ENCODE measurements at regions not wholly inside any gene's neighbourhood (a gene's known extent, or its start where the extent isn't known, plus 50 kb on each side); places are given as distances from the start of the nearest gene placed in this dataset.

GRCh38 chr6:142676027-142676443 lies 268.9 kb downstream of the HIVEP2 start:
- H3K4me1 ChIP-seq (ENCODE audit: control insufficient read depth, insufficient read depth, low read length) = no peaks in the 10 kb centered on the region
- H3K27ac ChIP-seq (ENCODE audit: extremely low read depth, low read depth, low read length) = no peak overlapping the region
- no peaks in the 10 kb centered on the region for H3K9me3 ChIP-seq (ENCODE audit: control insufficient read depth, insufficient read depth, low read depth, low read length)
- TF ChIP-seq, protein P1, sequence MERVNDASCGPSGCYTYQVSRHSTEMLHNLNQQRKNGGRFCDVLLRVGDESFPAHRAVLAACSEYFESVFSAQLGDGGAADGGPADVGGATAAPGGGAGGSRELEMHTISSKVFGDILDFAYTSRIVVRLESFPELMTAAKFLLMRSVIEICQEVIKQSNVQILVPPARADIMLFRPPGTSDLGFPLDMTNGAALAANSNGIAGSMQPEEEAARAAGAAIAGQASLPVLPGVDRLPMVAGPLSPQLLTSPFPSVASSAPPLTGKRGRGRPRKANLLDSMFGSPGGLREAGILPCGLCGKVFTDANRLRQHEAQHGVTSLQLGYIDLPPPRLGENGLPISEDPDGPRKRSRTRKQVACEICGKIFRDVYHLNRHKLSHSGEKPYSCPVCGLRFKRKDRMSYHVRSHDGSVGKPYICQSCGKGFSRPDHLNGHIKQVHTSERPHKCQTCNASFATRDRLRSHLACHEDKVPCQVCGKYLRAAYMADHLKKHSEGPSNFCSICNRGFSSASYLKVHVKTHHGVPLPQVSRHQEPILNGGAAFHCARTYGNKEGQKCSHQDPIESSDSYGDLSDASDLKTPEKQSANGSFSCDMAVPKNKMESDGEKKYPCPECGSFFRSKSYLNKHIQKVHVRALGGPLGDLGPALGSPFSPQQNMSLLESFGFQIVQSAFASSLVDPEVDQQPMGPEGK (tag by site-specific recombination; IDR thresholded peaks at IDR 0.05) = no peak
- no peak for TF ChIP-seq ZNF548 (tag by site-specific recombination; IDR thresholded peaks at IDR 0.05)
- no peak for TF ChIP-seq WT1 (tag by site-specific recombination; IDR thresholded peaks at IDR 0.05)
- no peak for TF ChIP-seq ZNF777 (tag by site-specific recombination; IDR thresholded peaks at IDR 0.05; ENCODE audit: borderline replicate concordance)
- TF ChIP-seq ZBTB26 (tag by site-specific recombination; optimal IDR thresholded peaks at IDR 0.05) = no peak
- CTCF ChIA-PET = no interaction called here
- POLR2A ChIA-PET = no interaction called here
- no peak overlapping the region for H3K4me3 ChIP-seq (ENCODE audit: low read depth, low read length)
- no peaks in the 10 kb centered on the region for H3K36me3 ChIP-seq (ENCODE audit: control insufficient read depth in 2 of 2, insufficient read depth in 1 of 2, low read length in 2 of 2)

DNA sequence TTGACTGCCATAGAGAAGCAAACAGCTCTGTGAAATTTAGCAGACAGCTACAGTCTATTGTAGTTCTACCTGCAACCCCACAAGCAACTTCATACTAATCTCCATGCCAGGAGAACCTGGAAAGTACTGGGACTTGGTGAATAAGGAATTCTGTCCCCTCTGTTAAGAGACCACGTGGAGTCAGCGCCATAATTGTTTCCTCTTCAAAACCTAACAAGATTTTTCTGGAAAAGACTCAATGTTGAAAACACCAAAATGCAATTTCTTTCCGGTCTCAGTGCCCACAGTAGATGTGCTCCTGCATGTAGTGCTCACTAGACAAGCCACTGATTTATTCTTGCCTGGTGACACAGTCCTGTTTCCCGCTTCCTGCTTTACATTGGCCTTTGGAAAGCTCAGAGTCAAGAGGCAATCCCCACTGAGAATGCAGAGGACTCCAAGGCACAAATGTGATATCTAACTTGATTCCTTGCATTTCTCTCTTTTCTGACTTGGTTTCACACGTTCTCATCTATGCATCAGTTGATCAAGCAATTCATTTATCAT lies 268.3 kb downstream of the HIVEP2 start:
- Histone ChIP-seq H3K9me3 (ENCODE audit: control insufficient read depth, insufficient read depth, low read depth, low read length) (no peaks in the 10 kb centered on the region), H3K36me3 (ENCODE audit: control insufficient read depth in 2 of 2, insufficient read depth in 1 of 2, low read length in 2 of 2) (no peaks in the 10 kb centered on the region), H3K4me1 (ENCODE audit: control insufficient read depth, insufficient read depth, low read length) (no peaks in the 10 kb centered on the region), H3K4me3 (ENCODE audit: low read depth, low read length) (no peak overlapping the region), H3K27ac (ENCODE audit: extremely low read depth, low read depth, low read length) (no peak overlapping the region)
- TF ChIP-seq ZNF621 (tag by site-specific recombination; IDR thresholded peaks at IDR 0.05) (no peak), HOXD13 (CRISPR knock-in tag; IDR thresholded peaks at IDR 0.05; ENCODE audit: borderline replicate concordance) (no peak), ZNF837 (tag by site-specific recombination; IDR thresholded peaks at IDR 0.05) (no peak), ZNF394 (tag by site-specific recombination; IDR thresholded peaks at IDR 0.05; ENCODE audit: borderline replicate concordance) (no peak), CTCF (tag by site-specific recombination; IDR thresholded peaks at IDR 0.05) (no peak), SCRT2 (tag by site-specific recombination; IDR thresholded peaks at IDR 0.05) (no peak), ZNF426 (tag by site-specific recombination; IDR thresholded peaks at IDR 0.05) (no peak), ZNF707 (tag by site-specific recombination; IDR thresholded peaks at IDR 0.05) (no peak), ZNF660 (tag by site-specific recombination; IDR thresholded peaks at IDR 0.05) (no peak)
- ChIA-PET CTCF (interaction anchor here (0.7 kb wide), 1 partner anchor 203 kb away, joined by 3 read pairs; no protein-coding TSS in a partner anchor), POLR2A (no interaction called here)

DNA sequence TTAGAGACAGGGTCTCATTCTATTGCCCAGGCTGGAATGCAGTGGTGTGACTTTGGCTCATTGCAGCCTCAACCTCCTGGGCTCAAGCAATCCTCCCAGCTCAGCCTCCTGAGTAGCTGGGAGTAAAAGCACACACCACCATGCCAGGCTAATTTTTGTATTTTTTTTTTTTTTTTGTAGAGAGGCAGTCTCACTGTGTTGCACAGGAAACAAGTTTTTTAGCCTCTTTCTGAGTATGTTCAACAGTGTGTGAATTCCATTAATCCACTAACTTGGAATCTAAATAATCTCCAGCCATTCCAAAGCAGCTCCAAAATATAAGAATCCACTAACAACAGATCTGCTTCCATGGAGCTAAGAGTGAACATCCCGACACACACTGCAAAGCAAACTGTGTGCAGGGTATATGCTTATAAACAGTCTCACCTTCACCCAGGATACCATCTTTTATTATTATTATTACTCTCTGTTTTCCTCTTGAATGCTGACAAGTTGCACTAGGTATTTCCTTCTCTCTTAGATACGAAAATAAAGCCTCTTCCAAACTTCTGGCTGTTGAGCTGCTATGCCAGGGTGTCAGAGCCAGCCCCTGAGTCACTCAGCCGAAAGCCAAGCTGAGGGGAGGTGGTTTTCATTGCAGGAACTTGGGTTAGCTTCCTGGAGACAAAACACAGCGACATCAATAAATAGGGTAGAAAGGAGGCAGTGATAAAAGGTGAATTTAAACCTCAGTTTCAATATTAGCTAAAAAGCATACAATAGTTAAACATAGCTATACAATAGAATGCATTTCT lies 264.9 kb downstream of the HIVEP2 start:
- CTCF ChIA-PET = interaction anchor here (0.6 to 1.4 kb wide), 6 partner anchors 12 to 1726 kb away, joined by 3 to 8 read pairs (median 3); no protein-coding TSS in a partner anchor

More for the DNA sequence above, 264.9 kb downstream of the HIVEP2 start:
- Histone ChIP-seq H3K4me1 (ENCODE audit: control insufficient read depth, insufficient read depth, low read length) (no peaks in the 10 kb centered on the region), H3K36me3 (ENCODE audit: control insufficient read depth in 2 of 2, insufficient read depth in 1 of 2, low read length in 2 of 2) (no peaks in the 10 kb centered on the region), H3K9me3 (ENCODE audit: control insufficient read depth, insufficient read depth, low read depth, low read length) (no peaks in the 10 kb centered on the region), H3K4me3 (ENCODE audit: low read depth, low read length) (no peak overlapping the region), H3K27ac (ENCODE audit: extremely low read depth, low read depth, low read length) (no peak overlapping the region)
- POLR2A ChIA-PET = no interaction called here
- TF ChIP-seq ZFP69B (tag by site-specific recombination; IDR thresholded peaks at IDR 0.05) = no peak
- no peak for TF ChIP-seq GLIS1 (tag by site-specific recombination; IDR thresholded peaks at IDR 0.05)

All from HEK293 (cell line).